C4-2B (cell line): ENCODE measurements at regions not wholly inside any gene's neighbourhood (a gene's known extent, or its start where the extent isn't known, plus 50 kb on each side); places are given as distances from the start of the nearest gene placed in this dataset.

Source experiments
- ZFX ChIP-seq: fragments of 450-650 bp; IDR thresholded peaks from 2 replicates; pipeline ENCODE4 v1.6.1; 2017
- TF ChIP-seq, protein P1 (sequence below): fragments of 450-650 bp; conservative IDR thresholded peaks from 2 replicates; pipeline ENCODE4 v1.5.1; 2017; ENCODE audit warnings: mild to moderate bottlenecking

- TF ChIP-seq, protein P1, sequence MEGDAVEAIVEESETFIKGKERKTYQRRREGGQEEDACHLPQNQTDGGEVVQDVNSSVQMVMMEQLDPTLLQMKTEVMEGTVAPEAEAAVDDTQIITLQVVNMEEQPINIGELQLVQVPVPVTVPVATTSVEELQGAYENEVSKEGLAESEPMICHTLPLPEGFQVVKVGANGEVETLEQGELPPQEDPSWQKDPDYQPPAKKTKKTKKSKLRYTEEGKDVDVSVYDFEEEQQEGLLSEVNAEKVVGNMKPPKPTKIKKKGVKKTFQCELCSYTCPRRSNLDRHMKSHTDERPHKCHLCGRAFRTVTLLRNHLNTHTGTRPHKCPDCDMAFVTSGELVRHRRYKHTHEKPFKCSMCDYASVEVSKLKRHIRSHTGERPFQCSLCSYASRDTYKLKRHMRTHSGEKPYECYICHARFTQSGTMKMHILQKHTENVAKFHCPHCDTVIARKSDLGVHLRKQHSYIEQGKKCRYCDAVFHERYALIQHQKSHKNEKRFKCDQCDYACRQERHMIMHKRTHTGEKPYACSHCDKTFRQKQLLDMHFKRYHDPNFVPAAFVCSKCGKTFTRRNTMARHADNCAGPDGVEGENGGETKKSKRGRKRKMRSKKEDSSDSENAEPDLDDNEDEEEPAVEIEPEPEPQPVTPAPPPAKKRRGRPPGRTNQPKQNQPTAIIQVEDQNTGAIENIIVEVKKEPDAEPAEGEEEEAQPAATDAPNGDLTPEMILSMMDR = no peak
- no peak for TF ChIP-seq ZFX
These were observed 1483.4 kb upstream of the ZEB2 start for GRCh38 chr2:146003337-146003736.
